Neutrophil (primary cell): ENCODE measurements at regions not wholly inside any gene's neighbourhood (a gene's known extent, or its start where the extent isn't known, plus 50 kb on each side); places are given as distances from the start of the nearest gene placed in this dataset.

Source experiments
- H3K27ac ChIP-seq: fragments of 200-600 bp; sonication (generic); 2 replicates; pipeline ENCODE4 v1.5.1; 2016; ENCODE audit warnings: mild to moderate bottlenecking, moderate library complexity
- H3K27me3 ChIP-seq: fragments of 200-600 bp; sonication (generic); 2 replicates; pipeline ENCODE4 v1.6.0; 2016; ENCODE audit warnings: mild to moderate bottlenecking
- H3K36me3 ChIP-seq: fragments of 200-600 bp; sonication (generic); 2 replicates; pipeline ENCODE4 v1.5.1; 2017
- H3K4me1 ChIP-seq, 2 experiments: fragments of 200-600 bp in 1 of 2; sonication (generic) in 1 of 2; 1 replicate in 1 of 2; 2 replicates in 1 of 2; pipeline versions ENCODE4 v1.5.1 to v1.6.1; 2013 to 2016; ENCODE audit warnings: low read depth in 1 of 2, low read length in 1 of 2, mild to moderate bottlenecking in 1 of 2, moderate library complexity in 1 of 2; ENCODE audit not compliant: control insufficient read depth in 1 of 2, insufficient read depth in 1 of 2
- H3K4me3 ChIP-seq, 2 experiments: fragments of 200-600 bp in 1 of 2; sonication (generic) in 1 of 2; 1 replicate in 1 of 2; 2 replicates in 1 of 2; pipeline ENCODE4 v1.5.1; 2013 to 2016; ENCODE audit warnings: low read depth in 1 of 2, low read length in 1 of 2, mild to moderate bottlenecking in 1 of 2, moderate library complexity in 1 of 2
- H3K9me3 ChIP-seq: fragments of 200-600 bp; sonication (generic); 2 replicates; pipeline ENCODE4 v1.5.1; 2016
- CTCF ChIP-seq: fragments of 200-600 bp; sonication (generic); IDR thresholded peaks from 2 replicates; pipeline ENCODE4 v1.5.1; 2016; ENCODE audit warnings: antibody characterized with exemption

GRCh38 chr21:27802816-27803475 is 836.1 kb upstream of the ADAMTS5 start:
- no peak overlapping the region for H3K27ac ChIP-seq
- H3K36me3 ChIP-seq, result no peaks in the 10 kb centered on the region
- no peak overlapping the region for H3K4me3 ChIP-seq

DNA sequence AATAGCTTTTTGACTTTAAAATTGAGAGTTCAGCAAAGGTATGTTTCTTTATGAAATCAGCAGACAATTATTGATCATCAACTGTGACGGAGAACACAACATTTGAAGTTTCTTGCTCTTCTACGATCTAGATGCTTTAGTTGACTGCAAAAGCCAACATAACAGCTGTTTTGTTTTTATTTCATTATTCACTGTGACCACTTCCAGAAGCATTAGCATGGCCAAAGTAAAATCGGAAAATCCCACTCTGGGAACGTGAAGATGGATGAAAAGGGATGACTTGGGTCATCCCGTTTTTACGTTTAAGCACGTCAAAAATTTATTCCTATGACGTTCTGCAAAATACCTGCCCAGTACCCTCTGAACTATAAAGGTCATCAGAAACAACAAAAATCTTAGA is 833.0 kb upstream of the ADAMTS5 start:
- Histone ChIP-seq H3K4me3 (no peak overlapping the region), H3K4me1 (no peaks in the 10 kb centered on the region), H3K36me3 (no peaks in the 10 kb centered on the region), H3K27me3 (no peaks in the 10 kb centered on the region), H3K27ac (no peak overlapping the region), H3K9me3 (no peaks in the 10 kb centered on the region)
- TF ChIP-seq CTCF, result no peak

More at GRCh38 chr21:27802816-27803475, 836.1 kb upstream of the ADAMTS5 start:
- Histone ChIP-seq H3K4me1 (no peaks in the 10 kb centered on the region), H3K9me3 (no peaks in the 10 kb centered on the region), H3K27me3 (no peaks in the 10 kb centered on the region)
- TF ChIP-seq CTCF, result no peak

DNA sequence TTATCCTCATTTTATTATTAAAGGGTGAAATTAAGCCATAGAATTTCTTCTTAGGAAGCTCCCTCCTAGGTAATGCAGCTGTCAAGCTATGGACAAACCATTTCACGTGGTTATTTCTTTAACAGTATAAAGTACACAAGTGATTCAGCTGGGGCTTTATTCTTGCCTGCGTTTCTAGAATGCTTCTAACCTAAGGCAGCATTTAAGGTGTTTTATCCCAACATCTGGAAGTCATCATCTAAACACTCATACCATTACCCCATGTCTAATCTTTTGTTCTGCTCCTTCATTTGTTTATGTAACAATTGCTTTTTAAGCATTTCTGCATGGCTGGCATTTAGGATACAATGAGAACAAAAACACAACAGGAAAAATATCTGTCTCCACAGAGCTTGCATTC is 829.2 kb upstream of the ADAMTS5 start:
- Histone ChIP-seq H3K36me3 (no peaks in the 10 kb centered on the region), H3K27me3 (no peaks in the 10 kb centered on the region), H3K4me1 (no peaks in the 10 kb centered on the region), H3K27ac (no peak overlapping the region), H3K4me3 (no peak overlapping the region), H3K9me3 (no peaks in the 10 kb centered on the region)
- TF ChIP-seq CTCF, result no peak

DNA sequence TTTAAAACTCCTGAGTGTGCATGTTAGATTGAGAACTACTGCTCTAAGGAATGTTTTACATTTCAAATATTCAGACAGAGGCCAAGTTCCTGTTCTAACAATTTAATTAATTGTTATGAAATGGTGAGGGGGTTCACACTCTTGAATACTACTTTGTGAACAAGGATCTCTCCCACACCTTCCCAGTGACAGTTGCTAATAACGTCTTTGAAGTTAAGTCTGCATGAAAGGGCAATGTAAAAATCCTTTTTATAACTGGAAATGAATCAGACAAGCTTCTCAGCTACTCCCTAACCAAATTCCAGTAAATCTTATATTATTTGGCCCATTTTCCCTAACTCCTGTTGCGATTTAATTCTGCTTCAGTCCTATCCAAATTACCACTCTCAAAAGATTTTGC is 828.5 kb upstream of the ADAMTS5 start:
- Histone ChIP-seq H3K4me1 (no peaks in the 10 kb centered on the region), H3K27me3 (no peaks in the 10 kb centered on the region), H3K9me3 (no peaks in the 10 kb centered on the region), H3K36me3 (no peaks in the 10 kb centered on the region), H3K27ac (no peak overlapping the region), H3K4me3 (no peak overlapping the region)
- TF ChIP-seq CTCF, result no peak

DNA sequence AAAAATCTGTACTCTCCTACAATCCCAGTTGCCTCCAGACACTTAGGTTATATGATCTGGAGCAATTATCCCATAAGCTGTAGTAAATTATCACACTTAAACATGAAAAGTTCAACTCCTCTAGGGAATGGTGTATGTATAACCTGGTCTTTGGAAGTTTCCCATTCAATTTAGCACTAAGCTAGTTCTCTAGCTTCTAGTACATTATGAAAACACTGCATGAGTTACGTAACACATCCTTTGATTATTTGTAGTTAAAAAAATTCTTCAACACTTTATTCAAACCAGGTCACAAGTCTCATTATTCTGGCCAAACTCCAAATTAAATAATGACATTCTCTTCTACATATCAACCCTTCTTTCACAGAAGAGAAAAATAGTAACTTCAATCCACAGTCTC is 827.0 kb upstream of the ADAMTS5 start:
- no peak for TF ChIP-seq CTCF
- no peak overlapping the region for H3K27ac ChIP-seq
- H3K27me3 ChIP-seq, result no peaks in the 10 kb centered on the region
- H3K9me3 ChIP-seq, result no peaks in the 10 kb centered on the region
- H3K4me3 ChIP-seq, result no peak overlapping the region
- H3K4me1 ChIP-seq, result no peaks in the 10 kb centered on the region
- H3K36me3 ChIP-seq, result no peaks in the 10 kb centered on the region
